ENCODE measurements at regions not wholly inside any gene's neighbourhood (a gene's known extent, or its start where the extent isn't known, plus 50 kb on each side); places are given as distances from the start of the nearest gene placed in this dataset.

- H3K4me3 ChIP-seq, result no peak overlapping the region
- peaks cover 0 to 5% (median 0%) of the 10 kb centered on the region in 3 donors for H3K9me3 ChIP-seq
- in situ Hi-C loops (cut with MboI; ENCODE audit: low sequenced_read_pairs in 4 of 4), result no loop called here
- TF ChIP-seq CTCF (IDR thresholded peaks at IDR 0.05 in 4 of 5, conservative IDR thresholded peaks at IDR 0.05 in 1 of 5) (no peak), POLR2A (IDR thresholded peaks at IDR 0.05) (no peak)
- no peaks in the 10 kb centered on the region for H3K4me1 ChIP-seq
- no peak for ATAC-seq
- intact Hi-C loops (cut with DNase I; ENCODE audit: low total_unique reads), result no loop called here
- H3K27ac ChIP-seq, result no peak overlapping the region
- DNase-seq, result no peak
- H3K36me3 ChIP-seq, result no peaks in the 10 kb centered on the region
- H3K27me3 ChIP-seq, result no peaks in the 10 kb centered on the region
Measured at GRCh38 chr5:33167541-33167940, 273.2 kb upstream of the TARS1 start.

DNA sequence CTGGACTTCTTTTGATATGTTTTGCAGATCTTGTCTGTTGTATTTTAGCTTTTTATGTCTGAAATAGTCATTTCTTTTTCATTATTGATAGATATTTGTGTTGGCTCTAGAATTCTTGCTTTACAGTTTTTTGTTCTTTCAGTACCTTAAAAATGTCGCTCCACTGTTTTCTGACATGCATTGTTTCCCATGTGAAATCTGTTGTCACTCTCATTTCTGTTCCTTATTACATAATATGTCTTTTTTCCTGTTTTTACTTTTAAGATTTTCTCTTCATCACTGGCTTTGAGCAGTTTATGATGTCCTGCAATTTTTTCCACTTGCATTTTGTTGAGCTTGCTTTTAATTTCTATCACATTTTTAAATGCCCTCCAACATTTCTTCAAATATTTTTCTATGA is 270.4 kb upstream of the TARS1 start:
- H3K27me3 ChIP-seq, result no peaks in the 10 kb centered on the region

GRCh38 chr5:33174383-33174782 is 266.4 kb upstream of the TARS1 start:
- H3K36me3 ChIP-seq, result no peaks in the 10 kb centered on the region
- no peak overlapping the region for H3K4me3 ChIP-seq
- H3K9me3 ChIP-seq, result peaks cover 0 to 5% (median 0%) of the 10 kb centered on the region in 3 donors
- no peak for DNase-seq
- no peak overlapping the region for H3K27ac ChIP-seq
- no peak for ATAC-seq
- in situ Hi-C loops (cut with MboI; ENCODE audit: low sequenced_read_pairs in 4 of 4) (no loop called here), intact Hi-C loops (cut with DNase I; ENCODE audit: low total_unique reads) (no loop called here)
- no peaks in the 10 kb centered on the region for H3K4me1 ChIP-seq
- TF ChIP-seq POLR2A (IDR thresholded peaks at IDR 0.05), result no peak
- TF ChIP-seq CTCF (IDR thresholded peaks at IDR 0.05 in 4 of 5, conservative IDR thresholded peaks at IDR 0.05 in 1 of 5), result no peak
- H3K27me3 ChIP-seq, result no peaks in the 10 kb centered on the region

More for the DNA sequence above, 270.4 kb upstream of the TARS1 start:
- ATAC-seq, result no peak
- H3K4me3 ChIP-seq, result no peak overlapping the region
- H3K9me3 ChIP-seq, result peaks cover 0 to 5% (median 0%) of the 10 kb centered on the region in 3 donors
- in situ Hi-C loops (cut with MboI; ENCODE audit: low sequenced_read_pairs in 4 of 4) (no loop called here), intact Hi-C loops (cut with DNase I; ENCODE audit: low total_unique reads) (no loop called here)
- H3K36me3 ChIP-seq, result no peaks in the 10 kb centered on the region
- TF ChIP-seq POLR2A (IDR thresholded peaks at IDR 0.05) (no peak), CTCF (IDR thresholded peaks at IDR 0.05 in 4 of 5, conservative IDR thresholded peaks at IDR 0.05 in 1 of 5) (no peak)
- no peaks in the 10 kb centered on the region for H3K4me1 ChIP-seq
- H3K27ac ChIP-seq, result no peak overlapping the region
- DNase-seq, result no peak

DNA sequence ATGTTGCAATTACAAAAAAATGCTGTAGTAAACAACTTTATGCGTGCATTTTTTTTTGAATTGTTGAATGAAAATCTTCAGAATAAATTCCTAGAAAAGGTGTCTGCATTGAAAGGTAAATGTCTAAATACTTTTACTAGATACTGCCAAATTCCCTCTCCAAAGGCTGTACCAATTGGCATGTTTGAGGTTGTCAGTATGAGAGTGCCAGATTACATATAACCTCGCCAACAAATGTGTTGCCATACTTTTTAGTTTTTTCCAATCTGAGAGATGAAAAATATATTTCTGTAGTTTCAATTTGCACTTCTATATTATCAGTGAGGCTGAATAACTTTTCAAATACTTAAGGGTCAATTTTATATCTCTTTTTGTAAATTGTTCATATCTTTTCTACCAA is 261.5 kb upstream of the TARS1 start:
- intact Hi-C loops (cut with DNase I; ENCODE audit: low total_unique reads) (no loop called here), in situ Hi-C loops (cut with MboI; ENCODE audit: low sequenced_read_pairs in 4 of 4) (no loop called here)
- Histone ChIP-seq H3K4me1 (no peaks in the 10 kb centered on the region), H3K27me3 (no peaks in the 10 kb centered on the region), H3K27ac (no peak overlapping the region), H3K9me3 (no peaks in the 10 kb centered on the region), H3K4me3 (no peak overlapping the region), H3K36me3 (no peaks in the 10 kb centered on the region)
- no peak for DNase-seq
- TF ChIP-seq CTCF (IDR thresholded peaks at IDR 0.05 in 4 of 5, conservative IDR thresholded peaks at IDR 0.05 in 1 of 5), result no peak
- TF ChIP-seq POLR2A (IDR thresholded peaks at IDR 0.05), result no peak
- no peak for ATAC-seq

GRCh38 chr5:33180900-33181299 is 259.9 kb upstream of the TARS1 start:
- intact Hi-C loops (cut with DNase I; ENCODE audit: low total_unique reads) (no loop called here), in situ Hi-C loops (cut with MboI; ENCODE audit: low sequenced_read_pairs in 4 of 4) (no loop called here)
- H3K4me1 ChIP-seq, result no peaks in the 10 kb centered on the region
- H3K27ac ChIP-seq, result no peak overlapping the region
- no peaks in the 10 kb centered on the region for H3K27me3 ChIP-seq
- DNase-seq (no peak), ATAC-seq (no peak)
- H3K4me3 ChIP-seq, result no peak overlapping the region
- TF ChIP-seq CTCF (IDR thresholded peaks at IDR 0.05 in 4 of 5, conservative IDR thresholded peaks at IDR 0.05 in 1 of 5), result no peak
- no peak for TF ChIP-seq POLR2A (IDR thresholded peaks at IDR 0.05)
- H3K9me3 ChIP-seq, result no peaks in the 10 kb centered on the region
- no peaks in the 10 kb centered on the region for H3K36me3 ChIP-seq
